T-helper 9 cell (primary cell): ENCODE measurements at regions not wholly inside any gene's neighbourhood (a gene's known extent, or its start where the extent isn't known, plus 50 kb on each side); places are given as distances from the start of the nearest gene placed in this dataset.

Experiments used
- DNase-seq: peaks from one replicate; pipeline ENCODE4 v3.0.0-alpha.2; 2020

DNA sequence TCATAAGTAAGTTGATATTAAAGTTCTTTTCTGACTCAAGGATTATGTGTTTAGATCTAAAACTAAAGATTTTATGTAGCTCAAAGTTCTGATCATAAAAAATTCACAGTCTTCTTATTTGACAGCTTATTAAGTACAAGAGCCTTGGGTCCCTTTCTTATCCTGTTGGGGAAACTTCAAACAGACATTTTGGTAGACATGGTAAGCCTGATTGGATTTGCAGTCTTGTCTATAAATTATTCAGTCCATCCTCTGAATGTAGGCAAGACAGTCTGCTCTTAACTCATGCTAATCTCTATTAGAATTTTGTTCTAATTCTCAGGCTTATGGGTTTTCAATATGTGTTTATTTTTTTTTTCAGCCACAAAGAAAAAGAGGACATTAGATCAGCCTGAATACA is 1718.7 kb upstream of the SLC10A2 start:
- no peak for DNase-seq

DNA sequence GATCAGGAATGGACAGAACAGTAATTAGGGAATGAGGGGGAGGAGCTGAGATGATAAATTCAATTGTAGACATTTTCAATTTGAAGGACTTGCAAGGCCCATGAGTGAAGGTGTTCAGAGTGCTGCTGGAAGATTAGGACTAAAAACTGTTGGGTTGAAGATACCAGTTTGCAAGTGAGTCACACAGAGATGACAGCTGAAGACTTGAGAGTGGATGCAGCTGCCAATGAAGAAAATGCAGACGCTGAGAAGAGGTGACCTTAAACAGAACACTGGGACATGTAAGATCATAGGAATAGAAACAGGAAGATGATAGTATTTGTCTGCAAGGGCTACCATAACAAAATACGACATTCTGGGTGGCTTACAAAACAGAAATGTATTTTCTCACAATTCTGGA is 1716.5 kb upstream of the SLC10A2 start:
- DNase-seq: no peak

DNA sequence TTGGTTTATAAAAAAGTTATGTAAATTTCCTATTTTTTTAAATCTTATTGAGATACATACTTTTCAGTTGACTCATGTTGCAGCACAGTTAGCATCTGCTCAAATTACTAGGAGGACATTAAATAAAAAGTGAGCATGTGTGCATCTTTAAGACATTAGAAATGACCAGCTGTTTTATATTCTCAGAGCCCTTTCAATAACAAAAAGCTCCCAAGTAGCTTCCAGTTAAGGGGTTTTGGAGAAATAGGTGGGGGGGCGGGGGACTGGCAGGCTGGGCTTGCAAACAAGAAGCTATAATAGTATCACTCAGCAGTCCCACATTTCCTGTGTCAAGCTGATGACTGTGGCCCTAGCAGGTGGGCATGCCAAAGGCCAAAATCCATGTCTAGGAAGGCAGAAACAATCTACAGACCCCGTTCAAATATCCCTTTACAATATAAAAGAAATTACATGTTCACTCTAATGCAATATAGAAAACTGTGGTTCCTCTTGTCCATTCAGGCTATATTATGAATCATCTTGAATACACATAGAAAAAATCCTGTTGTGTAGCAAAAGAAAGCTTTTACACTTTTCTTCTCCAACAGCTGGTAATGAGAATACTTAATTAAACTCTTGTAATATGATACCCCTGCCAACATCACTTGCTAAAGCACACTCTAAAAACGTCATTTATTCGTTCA is 1713.2 kb upstream of the SLC10A2 start:
- DNase-seq: no peak

- no peak for DNase-seq
Observed at GRCh38 chr13:104773775-104774174, 1707.6 kb upstream of the SLC10A2 start.

DNA sequence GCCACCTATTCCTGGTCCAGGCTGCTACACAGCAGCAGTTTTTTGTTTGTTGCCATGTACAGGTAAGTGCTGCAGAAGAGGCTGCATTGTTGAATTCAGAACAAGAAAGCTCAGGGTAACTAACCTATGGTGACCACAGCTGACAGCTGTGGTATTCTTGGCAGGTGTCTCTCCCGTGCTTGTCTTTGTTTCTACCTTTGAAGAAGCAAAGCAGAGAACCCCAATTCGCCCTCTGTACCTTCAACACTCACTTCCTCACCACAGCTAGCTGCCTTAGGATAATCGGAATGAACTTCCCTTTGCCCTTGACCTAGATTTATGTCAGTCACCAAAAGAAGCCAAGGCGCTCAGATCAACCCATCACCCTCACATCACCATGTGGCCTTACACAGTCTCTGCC is 1703.3 kb upstream of the SLC10A2 start:
- no peak for DNase-seq

DNA sequence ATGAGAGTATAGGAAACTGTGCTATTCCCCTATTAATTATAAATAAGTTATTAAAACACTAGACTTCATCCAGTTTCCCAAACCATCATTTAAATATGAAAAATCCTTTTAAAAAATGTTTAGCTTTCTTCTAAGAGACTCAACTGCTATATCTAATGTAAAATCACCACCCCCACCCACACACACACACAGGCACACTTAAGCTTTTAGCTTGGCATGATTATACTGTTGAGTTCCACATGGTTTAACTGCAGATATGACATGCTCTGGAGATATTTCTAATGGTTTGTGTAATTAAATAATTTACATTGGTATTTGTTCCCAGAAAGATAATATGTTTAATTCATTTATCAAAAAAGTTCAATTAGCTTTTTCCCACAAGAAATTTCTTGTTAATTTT is 1700.1 kb upstream of the SLC10A2 start:
- DNase-seq: no peak

DNA sequence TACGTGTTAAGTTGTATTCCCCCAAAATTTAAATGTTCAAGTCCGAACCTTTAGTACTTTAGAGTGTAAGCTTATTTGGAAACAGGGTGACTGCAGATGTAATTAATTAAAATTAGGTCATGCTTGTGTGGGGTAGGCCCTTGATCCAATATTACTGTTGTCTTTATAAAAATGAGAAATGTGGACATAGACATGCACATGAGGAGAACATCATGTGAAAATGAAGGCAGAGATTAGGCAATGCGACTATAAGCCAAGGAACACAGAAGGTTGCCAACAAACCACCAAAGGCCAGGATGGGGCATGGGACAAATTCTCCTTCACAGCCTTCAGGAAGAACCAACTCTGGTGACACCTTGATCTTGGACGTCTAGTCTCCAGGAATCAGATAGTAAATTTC is 1698.4 kb upstream of the SLC10A2 start:
- no peak for DNase-seq

DNA sequence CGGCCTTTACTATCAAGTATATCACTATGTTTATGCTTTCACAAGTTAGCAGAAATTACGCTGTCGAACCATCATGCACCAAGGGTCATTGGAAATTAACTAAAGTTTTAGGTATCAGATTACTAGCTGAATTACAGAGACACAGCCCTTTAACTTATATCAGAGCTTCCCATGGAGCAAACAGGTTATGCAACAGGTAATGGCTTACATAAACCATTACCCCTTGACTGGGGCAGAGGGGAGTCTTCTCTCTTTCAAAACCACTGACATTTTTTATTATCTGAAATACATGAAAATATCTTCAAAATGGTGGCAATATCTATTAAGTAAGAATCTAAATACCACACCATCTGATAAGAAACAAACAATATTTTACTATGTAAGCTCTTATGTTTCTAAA is 1692.9 kb upstream of the SLC10A2 start:
- DNase-seq: no peak

DNA sequence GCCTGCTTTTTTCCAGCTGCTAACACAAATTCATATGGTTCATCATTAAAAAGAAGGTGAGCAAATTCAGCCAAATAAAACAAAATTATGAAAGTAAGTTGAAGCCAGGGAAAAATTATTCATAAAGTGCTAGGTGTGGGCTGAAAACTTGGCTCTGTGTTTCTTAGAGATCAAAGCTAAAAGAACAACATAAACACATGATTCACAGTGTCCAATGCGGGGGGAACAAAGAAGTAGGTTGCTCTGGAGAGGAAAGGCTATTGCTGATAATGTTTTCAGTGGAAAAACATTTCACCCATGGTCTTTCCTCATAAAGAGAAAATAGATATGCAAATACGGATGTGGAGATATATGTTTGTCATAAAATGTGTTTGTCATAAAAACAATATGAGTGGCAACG is 1691.5 kb upstream of the SLC10A2 start:
- DNase-seq: no peak

DNA sequence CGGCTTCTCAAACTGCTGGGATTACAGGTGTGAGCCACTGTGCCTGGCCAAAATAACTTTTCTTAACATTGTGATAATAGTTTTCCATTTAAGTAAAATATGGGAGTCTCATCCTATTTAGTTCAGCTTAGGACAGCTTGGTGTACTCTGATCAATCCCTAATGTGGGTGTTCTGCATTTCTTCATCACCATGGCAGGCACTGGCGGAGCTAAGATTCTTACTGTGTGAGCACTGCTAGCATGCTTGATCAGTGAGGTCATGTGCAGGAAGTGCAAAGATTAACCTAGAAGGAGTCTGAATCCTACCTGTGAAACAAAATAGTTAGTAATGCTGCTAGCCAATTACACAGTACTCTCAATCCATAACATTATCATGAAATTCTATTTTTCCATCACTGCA is 1684.2 kb upstream of the SLC10A2 start:
- no peak for DNase-seq

GRCh38 chr13:104740641-104741222 is 1674.5 kb upstream of the SLC10A2 start:
- no peak for DNase-seq

DNA sequence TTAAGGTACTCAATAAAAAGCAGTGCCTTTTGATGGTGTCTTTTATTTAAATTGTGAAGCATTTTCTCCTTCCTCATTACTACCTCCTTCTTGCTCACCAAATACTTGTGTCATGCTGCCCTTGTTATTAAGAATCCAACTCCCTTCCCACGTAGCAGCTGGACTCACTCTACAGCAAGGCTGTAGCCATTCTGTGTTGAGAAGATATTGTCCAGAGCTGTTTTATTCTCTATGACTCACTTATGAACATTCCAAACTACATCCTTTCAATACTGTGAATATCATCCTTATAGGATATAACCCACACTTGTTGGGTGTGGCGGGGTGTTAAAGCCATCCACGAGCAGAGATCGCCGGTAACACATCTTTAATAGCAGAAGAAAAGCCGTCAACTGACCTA is 1671.5 kb upstream of the SLC10A2 start:
- DNase-seq: no peak

DNA sequence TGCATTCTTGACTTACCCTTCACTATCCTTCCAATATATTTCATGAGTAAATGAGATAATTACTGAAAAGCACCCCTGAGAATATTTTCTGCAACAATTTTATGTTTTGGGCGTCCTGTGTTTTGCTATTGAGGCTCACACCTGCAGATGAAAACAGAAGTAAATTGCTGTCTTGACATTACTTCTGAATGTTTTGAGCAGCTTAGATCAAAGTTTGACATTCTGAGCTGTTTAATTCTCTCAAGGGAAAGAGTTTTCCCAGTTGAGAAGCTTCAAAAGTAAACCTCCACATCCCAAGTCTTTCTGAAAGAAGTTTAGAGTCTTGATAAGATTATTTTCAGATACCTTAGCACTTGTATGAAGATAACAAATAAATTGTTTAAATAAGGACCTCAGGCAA is 1667.2 kb upstream of the SLC10A2 start:
- no peak for DNase-seq

DNA sequence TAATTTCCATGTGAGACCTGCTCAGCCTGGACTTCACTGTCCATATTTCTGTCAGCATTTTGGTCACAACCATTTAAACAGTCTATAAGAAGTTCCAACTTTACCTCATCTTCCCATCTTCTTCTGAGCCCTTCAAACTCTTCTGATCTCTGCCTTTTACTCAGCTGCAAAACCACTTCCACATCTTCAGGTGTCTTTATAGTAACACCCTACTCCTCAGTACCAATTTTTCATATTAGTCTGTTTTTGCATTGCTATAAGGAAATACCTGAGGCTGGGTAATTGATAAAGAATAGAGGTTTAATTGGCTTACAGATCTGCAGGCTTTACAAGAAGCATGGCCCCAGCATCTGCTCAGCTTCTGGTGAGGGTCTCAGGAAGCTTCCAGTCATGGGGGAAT is 1648.9 kb upstream of the SLC10A2 start:
- DNase-seq: no peak

- DNase-seq: no peak
Observed at GRCh38 chr13:104705031-104705750, 1639.0 kb upstream of the SLC10A2 start.

- DNase-seq: no peak
Observed at GRCh38 chr13:104701591-104701990, 1635.4 kb upstream of the SLC10A2 start.

GRCh38 chr13:104694397-104694796 is 1628.2 kb upstream of the SLC10A2 start:
- no peak for DNase-seq

- DNase-seq: no peak
Observed at GRCh38 chr13:104693126-104693525, 1626.9 kb upstream of the SLC10A2 start.

DNA sequence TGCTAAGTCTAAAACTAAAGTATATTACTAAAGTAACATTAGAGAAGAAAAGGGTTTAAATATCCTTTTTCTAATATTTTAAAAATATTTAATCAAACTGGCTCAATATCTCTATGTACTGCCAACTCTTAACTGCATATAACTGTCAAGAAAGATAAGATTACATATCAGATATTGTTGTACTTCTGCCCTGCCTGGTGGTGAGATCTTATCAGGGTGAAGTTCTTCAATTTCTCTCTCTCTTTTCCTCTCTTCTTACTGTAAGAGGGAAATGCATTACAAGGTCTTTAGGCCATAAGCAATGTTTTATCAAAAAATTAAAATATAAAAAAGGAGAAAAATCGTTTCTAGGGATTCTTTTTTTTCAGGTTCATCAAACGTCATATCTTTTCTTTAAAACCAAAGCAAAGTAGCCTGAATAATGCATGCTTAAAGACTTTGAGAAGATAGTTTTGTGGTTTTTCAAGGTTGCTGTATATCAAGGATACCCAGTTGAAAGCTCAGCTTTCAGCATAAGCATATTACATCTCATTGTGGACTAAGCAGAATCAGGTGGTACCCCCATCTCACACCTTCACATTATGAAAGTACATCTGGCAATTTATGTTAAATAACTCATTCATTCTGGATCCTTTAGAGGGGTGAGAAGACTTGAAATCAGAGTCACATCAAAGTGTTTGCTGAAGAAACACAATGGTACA is 1625.7 kb upstream of the SLC10A2 start:
- DNase-seq: no peak

DNA sequence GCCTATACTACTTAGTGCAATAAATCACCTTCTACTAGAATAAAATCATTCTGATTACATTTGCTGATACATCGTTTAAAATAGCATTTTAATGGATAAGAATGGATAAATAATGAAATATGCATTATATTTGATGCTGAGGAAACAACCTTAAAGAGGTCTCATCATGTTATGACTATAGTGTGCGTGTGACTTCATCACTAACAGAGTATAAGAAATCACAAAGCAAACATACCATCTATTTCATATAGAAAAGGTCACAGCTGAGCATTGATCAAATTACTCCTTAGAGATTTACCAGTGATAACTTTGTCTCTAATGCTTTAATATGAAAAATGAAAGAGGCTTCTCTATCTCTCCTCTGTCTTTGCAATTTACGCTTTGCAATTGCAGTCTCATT is 1620.3 kb upstream of the SLC10A2 start:
- no peak for DNase-seq

DNA sequence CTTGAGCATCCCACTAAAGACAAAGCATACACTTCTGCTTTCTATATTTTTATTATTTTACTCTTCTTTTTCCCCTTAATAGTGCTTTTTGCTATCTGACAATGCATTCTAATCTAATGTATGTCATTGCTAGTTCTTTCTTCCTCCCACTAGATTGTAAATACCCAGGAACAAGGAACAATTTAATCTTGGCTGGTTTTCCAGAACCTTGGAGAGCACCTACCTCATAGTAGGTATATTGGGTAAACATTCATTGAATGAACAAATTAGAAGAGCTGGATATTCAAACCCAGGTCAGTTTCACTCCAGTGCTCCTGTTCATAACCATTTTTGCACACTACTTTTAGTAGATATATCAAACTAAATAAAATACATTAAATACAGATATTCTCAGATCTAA is 1617.6 kb upstream of the SLC10A2 start:
- DNase-seq: no peak

DNA sequence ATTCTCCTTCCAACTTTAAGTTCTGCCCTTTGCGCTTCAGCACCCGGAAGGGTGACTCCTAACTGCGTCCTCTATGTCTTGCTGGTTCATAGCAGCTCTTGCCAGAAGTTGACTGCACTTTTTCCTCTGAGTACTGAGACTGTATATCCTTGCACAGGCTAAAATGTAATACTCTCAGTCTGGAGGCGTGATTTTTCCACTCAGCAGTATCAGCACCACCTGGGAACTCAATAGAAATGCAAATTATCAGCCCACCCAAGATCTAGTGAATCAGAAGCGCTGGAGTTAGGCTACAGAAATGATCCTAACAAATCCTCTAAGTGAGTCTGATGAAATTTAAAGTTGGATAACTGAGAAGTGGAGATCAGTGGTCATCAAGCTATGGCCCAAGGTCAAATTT is 1611.9 kb upstream of the SLC10A2 start:
- no peak for DNase-seq

- no peak for DNase-seq
Observed at GRCh38 chr13:104671901-104672300, 1605.7 kb upstream of the SLC10A2 start.

DNA sequence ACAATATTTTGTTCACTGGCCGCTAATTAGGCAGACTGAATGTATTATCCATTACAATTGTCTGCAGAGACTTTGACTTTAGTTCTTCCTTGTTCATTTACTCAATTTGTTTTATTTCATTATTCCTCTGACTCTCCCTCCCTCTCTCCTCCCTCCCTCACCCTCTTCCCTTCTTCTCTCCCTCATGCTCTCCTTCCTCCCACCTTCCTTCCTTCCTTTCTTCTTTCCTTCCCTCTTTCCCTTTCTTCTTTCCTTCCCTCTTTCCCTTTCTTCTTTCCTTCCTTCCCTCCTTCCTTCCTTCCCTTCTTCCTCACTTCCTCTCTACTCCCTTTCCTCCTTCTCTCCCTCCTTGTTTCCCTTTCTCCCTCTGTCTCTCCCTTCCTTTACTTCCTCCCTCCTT is 1591.0 kb upstream of the SLC10A2 start:
- DNase-seq: no peak
